Fibroblast of skin of right quadriceps (primary cell): ENCODE measurements at regions not wholly inside any gene's neighbourhood (a gene's known extent, or its start where the extent isn't known, plus 50 kb on each side); places are given as distances from the start of the nearest gene placed in this dataset.

Experiments used
- DNase-seq: peaks from one replicate; pipeline ENCODE4 v3.0.0-alpha.2; 2013

- no peak for DNase-seq
Observed at GRCh38 chr5:168204165-168204564, 87.3 kb upstream of the WWC1 start.

- DNase-seq: no peak
Observed at GRCh38 chr5:168207450-168208029, 83.9 kb upstream of the WWC1 start.

GRCh38 chr5:168209244-168209995, 82.0 kb upstream of the WWC1 start:
- peak; percentile 39 for DNase-seq

- DNase-seq: peak; percentile 12
Observed at GRCh38 chr5:168209997-168210396, 81.4 kb upstream of the WWC1 start.

DNA sequence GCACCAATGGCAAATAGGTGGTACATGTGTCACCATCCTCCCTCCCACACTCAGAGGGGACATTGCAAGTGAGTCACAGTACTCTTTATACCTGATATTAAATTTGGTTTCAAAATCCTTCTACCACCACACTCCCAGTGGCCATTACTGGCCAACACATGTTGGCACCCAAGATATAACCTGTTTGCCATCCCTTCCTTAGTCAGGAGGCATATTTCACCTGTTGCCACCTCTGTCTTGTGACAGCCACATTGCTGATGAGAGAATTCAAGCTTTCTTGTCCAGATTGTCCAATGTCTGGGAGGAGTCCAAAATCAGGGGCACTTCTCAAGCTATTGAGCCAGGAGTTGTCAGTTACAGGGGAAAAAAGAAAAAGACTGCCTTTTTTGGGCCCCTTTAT, 80.2 kb upstream of the WWC1 start:
- no peak for DNase-seq

- no peak for DNase-seq
Observed at GRCh38 chr5:168211936-168212335, 79.5 kb upstream of the WWC1 start.

DNA sequence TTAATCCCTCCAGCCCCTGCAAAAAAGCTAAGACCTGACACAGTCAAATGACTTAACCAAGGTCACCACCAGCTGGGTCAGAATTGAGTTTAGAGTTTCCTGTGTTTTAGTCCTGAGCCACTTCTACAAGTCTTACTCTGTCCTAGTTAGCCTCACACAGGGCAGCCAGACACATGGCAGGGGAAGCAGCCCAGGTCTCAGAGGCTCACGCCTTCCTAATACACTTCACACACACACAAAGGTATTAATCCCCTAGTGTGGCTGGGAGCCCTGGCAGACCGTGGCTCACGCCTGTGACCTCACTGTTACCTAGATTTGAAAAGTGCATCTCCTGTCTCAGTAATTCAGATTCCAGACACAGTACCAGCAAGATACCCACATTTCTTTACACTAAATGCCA, 77.4 kb upstream of the WWC1 start:
- DNase-seq: no peak

GRCh38 chr5:168214886-168215285, 76.6 kb upstream of the WWC1 start:
- no peak for DNase-seq

DNA sequence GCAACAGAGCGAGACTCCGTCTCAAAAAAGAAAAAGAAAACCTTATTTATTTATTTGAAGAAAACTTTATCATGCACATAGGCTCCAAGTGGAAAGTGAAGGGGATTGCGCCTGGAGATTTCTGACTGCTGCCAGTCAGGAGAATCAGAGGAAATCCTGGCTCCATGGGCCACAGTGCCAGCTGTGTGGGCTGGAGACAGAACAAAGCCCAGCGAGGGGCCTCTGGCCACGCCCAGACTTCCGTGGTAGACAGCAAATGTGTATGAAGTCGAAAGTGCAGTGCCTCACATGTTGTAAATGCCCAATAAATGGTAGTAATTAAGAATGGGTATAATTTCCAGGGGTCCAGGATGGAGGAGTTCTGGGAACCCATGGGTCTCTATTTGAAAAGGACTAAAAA, 75.8 kb upstream of the WWC1 start:
- no peak for DNase-seq

DNA sequence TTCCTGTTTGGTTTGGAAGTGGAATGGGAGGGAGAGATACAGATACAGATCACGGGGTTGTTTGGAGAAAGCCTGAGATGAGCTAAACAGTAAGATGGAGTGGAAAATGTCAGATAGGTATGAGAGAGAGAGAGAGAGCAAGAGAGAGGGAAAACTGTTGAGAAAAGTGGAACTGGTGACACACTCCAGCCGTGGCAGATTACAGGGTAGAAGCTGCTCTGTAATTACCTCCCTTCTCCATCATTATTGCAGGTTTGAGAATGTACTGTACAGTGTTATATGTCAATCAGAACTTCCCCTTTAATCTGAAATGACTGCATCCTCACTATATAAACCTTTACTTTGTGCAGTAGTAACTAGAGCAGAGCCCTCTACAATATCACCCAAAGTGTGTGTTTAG, 74.5 kb upstream of the WWC1 start:
- no peak for DNase-seq

GRCh38 chr5:168217497-168217896, 73.9 kb upstream of the WWC1 start:
- no peak for DNase-seq

- no peak for DNase-seq
Observed at GRCh38 chr5:168218746-168219145, 72.7 kb upstream of the WWC1 start.

- DNase-seq: peak; percentile 76
Observed at GRCh38 chr5:168219515-168220410, 71.7 kb upstream of the WWC1 start.

GRCh38 chr5:168224085-168224484, 67.4 kb upstream of the WWC1 start:
- DNase-seq: no peak

GRCh38 chr5:168226012-168226411, 65.4 kb upstream of the WWC1 start:
- DNase-seq: no peak

DNA sequence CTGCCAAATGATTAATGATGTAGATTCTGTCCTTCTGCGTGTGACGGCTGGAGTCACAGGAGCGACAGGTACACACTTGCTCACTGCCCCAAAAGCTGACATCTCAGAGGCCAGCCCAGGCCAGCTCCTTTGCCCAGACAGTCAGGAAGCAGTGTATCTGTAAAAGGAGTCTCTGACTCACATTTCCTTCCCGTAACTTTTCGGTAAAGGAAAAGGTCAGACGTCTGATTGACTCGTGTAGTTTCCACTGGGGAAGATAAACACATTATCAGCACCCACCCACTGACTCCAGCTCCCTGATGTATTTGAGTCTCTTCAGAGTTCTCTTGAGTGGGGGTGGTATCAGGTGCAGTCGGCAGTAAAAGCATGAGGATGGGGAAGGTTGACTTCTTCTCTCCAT, 64.4 kb upstream of the WWC1 start:
- DNase-seq: no peak

DNA sequence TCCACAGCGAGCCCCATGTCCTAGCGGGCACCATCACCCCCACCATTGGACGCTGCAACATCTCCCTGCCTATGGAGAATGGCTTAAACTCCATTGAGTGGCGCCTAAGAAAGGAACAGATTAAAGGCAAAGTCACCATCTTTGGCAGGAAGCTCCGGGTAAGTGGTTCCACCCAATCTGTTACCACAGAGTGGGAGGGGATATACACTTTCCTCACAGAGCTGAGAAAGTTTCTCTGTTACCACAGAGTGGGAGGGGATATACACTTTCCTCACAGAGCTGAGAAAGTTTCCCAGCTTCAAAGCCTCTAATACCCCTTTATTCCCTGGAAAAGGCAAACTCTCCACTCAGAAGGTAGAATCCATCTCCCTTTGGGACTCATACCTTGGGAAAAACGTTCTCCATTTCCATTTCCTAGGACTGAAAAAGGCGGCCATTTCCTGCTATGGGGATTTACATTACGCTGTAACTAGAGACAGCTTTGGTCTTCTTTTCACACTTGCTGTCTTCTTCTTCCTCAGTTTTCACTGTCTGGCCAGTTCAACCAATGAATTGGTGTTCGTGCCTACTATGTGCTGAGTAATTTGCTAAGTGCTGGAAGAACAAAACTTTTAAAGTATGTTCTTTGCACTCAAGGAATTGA, 63.4 kb upstream of the WWC1 start:
- DNase-seq: no peak

- no peak for DNase-seq
Observed at GRCh38 chr5:168228668-168229067, 62.8 kb upstream of the WWC1 start.

DNA sequence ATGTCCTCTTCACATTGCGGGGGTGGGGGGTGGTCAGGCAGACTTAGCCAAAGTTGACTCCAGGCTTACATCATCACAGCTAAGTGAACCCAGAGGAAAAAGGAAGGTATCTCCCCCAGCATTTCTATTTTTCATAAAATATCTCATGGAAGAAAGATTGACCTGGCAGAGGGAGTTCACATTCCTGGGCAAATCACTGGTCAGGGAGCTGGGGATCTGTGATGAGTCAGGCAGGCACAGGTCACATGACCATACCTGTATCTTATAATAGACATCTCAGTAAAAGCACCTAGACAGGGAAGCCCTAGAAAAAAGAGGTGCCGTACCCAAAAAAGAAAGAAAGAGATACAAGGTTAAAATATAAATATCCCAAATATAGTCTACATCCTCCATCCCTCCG, 57.3 kb upstream of the WWC1 start:
- DNase-seq: no peak

DNA sequence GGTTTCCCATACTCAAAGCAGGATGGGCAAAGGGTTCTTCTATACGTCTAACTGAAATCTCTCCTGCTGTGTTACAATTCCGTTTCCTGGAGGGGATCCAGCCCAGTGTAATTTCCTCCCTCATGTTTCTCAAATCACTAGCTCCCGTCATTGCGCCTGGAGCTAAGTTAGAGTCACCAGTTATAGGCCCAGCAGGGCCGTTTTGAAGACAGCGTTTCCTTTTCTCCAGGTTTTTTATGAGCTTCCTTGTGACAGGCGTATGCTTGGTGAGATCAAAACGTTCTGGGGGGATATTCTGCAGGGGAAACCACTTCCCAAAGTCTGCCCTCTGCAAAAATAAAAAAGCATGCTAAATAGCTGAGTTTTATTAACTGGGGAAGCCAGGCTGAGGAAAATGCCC, 53.0 kb upstream of the WWC1 start:
- peak; percentile 30 for DNase-seq

GRCh38 chr5:168239325-168239724, 52.1 kb upstream of the WWC1 start:
- DNase-seq: no peak
